ENCODE measurements at regions not wholly inside any gene's neighbourhood (a gene's known extent, or its start where the extent isn't known, plus 50 kb on each side); places are given as distances from the start of the nearest gene placed in this dataset.

GRCh38 chr5:29379619-29380018, 1813.9 kb upstream of the CDH6 start:
- ATAC-seq (replicated peaks; ENCODE audit: extremely low read depth, poor library complexity, severe bottlenecking) (no peak), DNase-seq (ENCODE audit: low spot score in 2 of 2) (no peak)
- Mint-ChIP-seq H3K27ac (ENCODE audit: low read depth) (no peak overlapping the region), H3K27me3 (no peaks in the 10 kb centered on the region), H3K9me3 (peaks cover 14% of the 10 kb centered on the region), H3K4me1 (no peaks in the 10 kb centered on the region), H3K4me3 (no peak overlapping the region), H3K36me3 (ENCODE audit: insufficient read depth) (no peaks in the 10 kb centered on the region)

- Mint-ChIP-seq H3K27ac (ENCODE audit: low read depth) (no peak overlapping the region), H3K36me3 (ENCODE audit: insufficient read depth) (no peaks in the 10 kb centered on the region), H3K9me3 (peaks cover 4% of the 10 kb centered on the region), H3K4me1 (no peaks in the 10 kb centered on the region), H3K27me3 (no peaks in the 10 kb centered on the region), H3K4me3 (no peak overlapping the region)
- DNase-seq (ENCODE audit: low spot score in 2 of 2) (no peak), ATAC-seq (replicated peaks; ENCODE audit: extremely low read depth, poor library complexity, severe bottlenecking) (no peak)
Measured at GRCh38 chr5:29378104-29378503, 1815.4 kb upstream of the CDH6 start.

- no peak for DNase-seq (ENCODE audit: low spot score in 2 of 2)
- Mint-ChIP-seq H3K9me3 (peaks cover 25% of the 10 kb centered on the region), H3K36me3 (ENCODE audit: insufficient read depth) (no peaks in the 10 kb centered on the region), H3K4me1 (no peaks in the 10 kb centered on the region), H3K4me3 (no peak overlapping the region), H3K27me3 (no peaks in the 10 kb centered on the region), H3K27ac (ENCODE audit: low read depth) (no peak overlapping the region)
- no peak for ATAC-seq (replicated peaks; ENCODE audit: extremely low read depth, poor library complexity, severe bottlenecking)
Measured at GRCh38 chr5:29370248-29370647, 1823.2 kb upstream of the CDH6 start.

- H3K4me3 Mint-ChIP-seq, result no peak overlapping the region
- H3K9me3 Mint-ChIP-seq, result peaks cover 36% of the 10 kb centered on the region
- no peaks in the 10 kb centered on the region for H3K4me1 Mint-ChIP-seq
- H3K27me3 Mint-ChIP-seq, result no peaks in the 10 kb centered on the region
- ATAC-seq (replicated peaks; ENCODE audit: extremely low read depth, poor library complexity, severe bottlenecking) (no peak), DNase-seq (ENCODE audit: low spot score in 2 of 2) (no peak)
- no peak overlapping the region for H3K27ac Mint-ChIP-seq (ENCODE audit: low read depth)
- H3K36me3 Mint-ChIP-seq (ENCODE audit: insufficient read depth), result no peaks in the 10 kb centered on the region
Measured at GRCh38 chr5:29367176-29367833, 1826.2 kb upstream of the CDH6 start.

GRCh38 chr5:29351170-29351569, 1842.3 kb upstream of the CDH6 start:
- DNase-seq (ENCODE audit: low spot score in 2 of 2) (no peak), ATAC-seq (replicated peaks; ENCODE audit: extremely low read depth, poor library complexity, severe bottlenecking) (no peak)
- Mint-ChIP-seq H3K9me3 (peaks cover 14% of the 10 kb centered on the region), H3K4me3 (no peak overlapping the region), H3K27ac (ENCODE audit: low read depth) (no peak overlapping the region), H3K27me3 (no peaks in the 10 kb centered on the region), H3K4me1 (no peaks in the 10 kb centered on the region), H3K36me3 (ENCODE audit: insufficient read depth) (no peaks in the 10 kb centered on the region)

- no peak overlapping the region for H3K27ac Mint-ChIP-seq (ENCODE audit: low read depth)
- no peak overlapping the region for H3K4me3 Mint-ChIP-seq
- no peaks in the 10 kb centered on the region for H3K36me3 Mint-ChIP-seq (ENCODE audit: insufficient read depth)
- DNase-seq (ENCODE audit: low spot score in 2 of 2), result no peak
- no peaks in the 10 kb centered on the region for H3K4me1 Mint-ChIP-seq
- H3K27me3 Mint-ChIP-seq, result no peaks in the 10 kb centered on the region
- ATAC-seq (replicated peaks; ENCODE audit: extremely low read depth, poor library complexity, severe bottlenecking), result no peak
- H3K9me3 Mint-ChIP-seq, result peaks cover 20% of the 10 kb centered on the region
Measured at GRCh38 chr5:29337030-29337429, 1856.5 kb upstream of the CDH6 start.

- Mint-ChIP-seq H3K36me3 (ENCODE audit: insufficient read depth) (no peaks in the 10 kb centered on the region), H3K27ac (ENCODE audit: low read depth) (no peak overlapping the region), H3K4me1 (no peaks in the 10 kb centered on the region), H3K9me3 (peaks cover 6% of the 10 kb centered on the region), H3K27me3 (no peaks in the 10 kb centered on the region), H3K4me3 (no peak overlapping the region)
- ATAC-seq (replicated peaks; ENCODE audit: extremely low read depth, poor library complexity, severe bottlenecking) (no peak), DNase-seq (ENCODE audit: low spot score in 2 of 2) (no peak)
Measured at GRCh38 chr5:29321591-29321990, 1871.9 kb upstream of the CDH6 start.

- DNase-seq (ENCODE audit: low spot score in 2 of 2) (no peak), ATAC-seq (replicated peaks; ENCODE audit: extremely low read depth, poor library complexity, severe bottlenecking) (no peak)
- H3K9me3 Mint-ChIP-seq, result peaks cover 13% of the 10 kb centered on the region
- no peak overlapping the region for H3K4me3 Mint-ChIP-seq
- H3K4me1 Mint-ChIP-seq, result no peaks in the 10 kb centered on the region
- no peaks in the 10 kb centered on the region for H3K27me3 Mint-ChIP-seq
- no peak overlapping the region for H3K27ac Mint-ChIP-seq (ENCODE audit: low read depth)
- H3K36me3 Mint-ChIP-seq (ENCODE audit: insufficient read depth), result peaks cover 1% of the 10 kb centered on the region
Measured at GRCh38 chr5:29309359-29309758, 1884.1 kb upstream of the CDH6 start.

GRCh38 chr5:29307478-29307877, 1886.0 kb upstream of the CDH6 start:
- H3K27ac Mint-ChIP-seq (ENCODE audit: low read depth), result no peak overlapping the region
- H3K27me3 Mint-ChIP-seq, result no peaks in the 10 kb centered on the region
- DNase-seq (ENCODE audit: low spot score in 2 of 2), result no peak
- peaks cover 13% of the 10 kb centered on the region for H3K9me3 Mint-ChIP-seq
- H3K36me3 Mint-ChIP-seq (ENCODE audit: insufficient read depth), result peaks cover 1% of the 10 kb centered on the region
- ATAC-seq (replicated peaks; ENCODE audit: extremely low read depth, poor library complexity, severe bottlenecking), result no peak
- no peaks in the 10 kb centered on the region for H3K4me1 Mint-ChIP-seq
- no peak overlapping the region for H3K4me3 Mint-ChIP-seq

GRCh38 chr5:29304545-29304944, 1888.9 kb upstream of the CDH6 start:
- DNase-seq (ENCODE audit: low spot score in 2 of 2), result no peak

GRCh38 chr5:29296548-29296947, 1896.9 kb upstream of the CDH6 start:
- no peak overlapping the region for H3K27ac Mint-ChIP-seq (ENCODE audit: low read depth)
- ATAC-seq (replicated peaks; ENCODE audit: extremely low read depth, poor library complexity, severe bottlenecking), result no peak
- H3K4me1 Mint-ChIP-seq, result no peaks in the 10 kb centered on the region
- no peak for DNase-seq (ENCODE audit: low spot score in 2 of 2)
- no peaks in the 10 kb centered on the region for H3K27me3 Mint-ChIP-seq
- no peak overlapping the region for H3K4me3 Mint-ChIP-seq
- peaks cover 11% of the 10 kb centered on the region for H3K9me3 Mint-ChIP-seq
- no peaks in the 10 kb centered on the region for H3K36me3 Mint-ChIP-seq (ENCODE audit: insufficient read depth)

More at GRCh38 chr5:29304545-29304944, 1888.9 kb upstream of the CDH6 start:
- H3K36me3 Mint-ChIP-seq (ENCODE audit: insufficient read depth), result no peaks in the 10 kb centered on the region
- H3K9me3 Mint-ChIP-seq, result peaks cover 11% of the 10 kb centered on the region
- H3K4me1 Mint-ChIP-seq, result no peaks in the 10 kb centered on the region
- no peak overlapping the region for H3K4me3 Mint-ChIP-seq
- ATAC-seq (replicated peaks; ENCODE audit: extremely low read depth, poor library complexity, severe bottlenecking), result no peak
- H3K27ac Mint-ChIP-seq (ENCODE audit: low read depth), result no peak overlapping the region
- no peaks in the 10 kb centered on the region for H3K27me3 Mint-ChIP-seq

GRCh38 chr5:29277642-29278041, 1915.8 kb upstream of the CDH6 start:
- no peak for ATAC-seq (replicated peaks; ENCODE audit: extremely low read depth, poor library complexity, severe bottlenecking)
- no peak overlapping the region for H3K27ac Mint-ChIP-seq (ENCODE audit: low read depth)

GRCh38 chr5:29276371-29276770, 1917.1 kb upstream of the CDH6 start:
- Mint-ChIP-seq H3K27me3 (no peaks in the 10 kb centered on the region), H3K9me3 (peaks cover 25% of the 10 kb centered on the region), H3K36me3 (ENCODE audit: insufficient read depth) (no peaks in the 10 kb centered on the region), H3K27ac (ENCODE audit: low read depth) (no peak overlapping the region), H3K4me1 (no peaks in the 10 kb centered on the region), H3K4me3 (no peak overlapping the region)
- DNase-seq (ENCODE audit: low spot score in 2 of 2) (no peak), ATAC-seq (replicated peaks; ENCODE audit: extremely low read depth, poor library complexity, severe bottlenecking) (no peak)

More at GRCh38 chr5:29277642-29278041, 1915.8 kb upstream of the CDH6 start:
- Mint-ChIP-seq H3K27me3 (no peaks in the 10 kb centered on the region), H3K4me1 (no peaks in the 10 kb centered on the region), H3K4me3 (no peak overlapping the region), H3K9me3 (peaks cover 23% of the 10 kb centered on the region), H3K36me3 (ENCODE audit: insufficient read depth) (no peaks in the 10 kb centered on the region)
- DNase-seq (ENCODE audit: low spot score in 2 of 2), result no peak
